CD4-positive, alpha-beta T cell (primary cell): ENCODE measurements at regions not wholly inside any gene's neighbourhood (a gene's known extent, or its start where the extent isn't known, plus 50 kb on each side); places are given as distances from the start of the nearest gene placed in this dataset.
"Not testable (repeated sequence)": the region's sequence is repeated elsewhere in the genome, so short reads cannot be mapped to it uniquely, and the experiment has no call there.

Experiments used
- ATAC-seq: fragments of 200-7000 bp; cut with Tn5 transposase; one replicate; pipeline ENCODE4 v1.10.0; 2022; ENCODE audit warnings: mild to moderate bottlenecking; ENCODE audit not compliant: poor library complexity
- CTCF ChIA-PET: fragments of 350-600 bp; sonication (Branson Sonifier 250); formaldehyde crosslinking; loops from one replicate; lab custom pipeline; 2021; ENCODE audit warnings: antibody characterized with exemption, inconsistent platforms; lab: Charles Lee
- POLR2A ChIA-PET: fragments of 350-600 bp; sonication (Branson Sonifier 250); formaldehyde crosslinking; loops from one replicate; lab custom pipeline; 2021; ENCODE audit warnings: antibody characterized with exemption, inconsistent platforms; lab: Charles Lee
- DNase-seq, 14 experiments: peaks; one replicate each; pipeline ENCODE4 v3.0.0-alpha.2; 2013 to 2020; ENCODE audit warnings: mixed read lengths in 2 of 14
- H3K27ac ChIP-seq, 2 donors: one replicate each; pipeline versions ENCODE4 v1.5.1 to v1.7.0; 2013; ENCODE audit warnings: low read length in 2 of 2, low read depth in 1 of 2, mild to moderate bottlenecking in 1 of 2
- H3K27me3 ChIP-seq, 2 experiments: 1 replicate in 1 of 2; 2 replicates in 1 of 2; pipeline versions ENCODE4 v1.6.1 to v1.7.0; 2013; ENCODE audit warnings: low read length in 2 of 2, control low read depth in 1 of 2, mild to moderate bottlenecking in 1 of 2, moderate library complexity in 1 of 2; ENCODE audit not compliant: insufficient read depth in 2 of 2, control insufficient read depth in 1 of 2
- H3K36me3 ChIP-seq: one replicate; pipeline ENCODE4 v1.6.1; 2013; ENCODE audit warnings: low read length, control low read depth; ENCODE audit not compliant: insufficient read depth
- H3K4me1 ChIP-seq: one replicate; pipeline ENCODE4 v1.6.1; 2013; ENCODE audit warnings: low read length, control low read depth; ENCODE audit not compliant: insufficient read depth
- H3K4me3 ChIP-seq: one replicate; pipeline ENCODE4 v1.5.1; 2013; ENCODE audit warnings: mild to moderate bottlenecking, low read length, moderate library complexity
- H3K9me3 ChIP-seq, 2 experiments: 1 replicate in 1 of 2; 2 replicates in 1 of 2; pipeline versions ENCODE4 v1.6.1 to v1.7.0; 2013; ENCODE audit warnings: low read length in 2 of 2, mild to moderate bottlenecking in 2 of 2, control low read depth in 1 of 2, moderate library complexity in 1 of 2; ENCODE audit not compliant: control insufficient read depth in 1 of 2, insufficient read depth in 1 of 2
- H3K27ac Mint-ChIP-seq: one replicate; pipeline ENCODE4 v1.8.0; 2020; ENCODE audit warnings: mixed read lengths
- H3K27me3 Mint-ChIP-seq: one replicate; pipeline ENCODE4 v1.8.0; 2021; ENCODE audit warnings: mixed read lengths
- H3K36me3 Mint-ChIP-seq: one replicate; pipeline ENCODE4 v1.8.0; 2021; ENCODE audit warnings: low read depth, mixed read lengths
- H3K4me1 Mint-ChIP-seq: one replicate; pipeline ENCODE4 v1.8.0; 2021; ENCODE audit warnings: low read depth, mixed read lengths
- H3K4me3 Mint-ChIP-seq: one replicate; pipeline ENCODE4 v1.8.0; 2020; ENCODE audit warnings: mild to moderate bottlenecking, mixed read lengths
- H3K9me3 Mint-ChIP-seq: one replicate; pipeline ENCODE4 v1.8.0; 2020; ENCODE audit warnings: mixed read lengths
- intact Hi-C, 2 experiments: fragments of 100-400 bp; cut with DNase I in 1 of 2; cut with micrococcal nuclease in 1 of 2; formaldehyde crosslinking; loops; one replicate each; pipeline versions ENCODE4 v1.15.1 to v1.9.0; 2023 to 2025; cut with DNase I, micrococcal nuclease
- TF ChIP-seq, protein P1 (sequence below): fragments of 200-600 bp; IDR thresholded peaks from one replicate; pipeline ENCODE4 v1.8.0; 2022; ENCODE audit warnings: antibody characterized with exemption, mild to moderate bottlenecking

DNA sequence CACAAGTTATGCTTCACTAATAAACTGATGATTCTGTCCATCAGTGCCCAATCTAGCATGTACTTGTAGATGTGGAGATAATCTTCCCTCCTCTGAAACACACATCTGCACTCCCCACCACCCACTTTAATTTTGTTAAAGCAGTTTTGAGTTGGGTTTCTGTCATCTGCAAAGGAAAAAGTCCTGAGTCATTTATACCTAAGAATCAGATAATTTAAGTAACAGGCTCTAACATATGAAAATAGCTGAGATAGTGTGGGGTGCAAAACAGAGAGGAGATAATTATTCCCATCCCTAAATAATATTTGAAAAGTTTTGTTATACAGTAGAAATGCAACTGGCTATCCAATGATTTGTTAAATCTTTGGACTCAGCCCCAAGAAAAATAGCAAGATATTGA is 67.7 kb upstream of the ALOX12 start:
- no peaks in the 10 kb centered on the region for H3K27me3 ChIP-seq
- H3K4me3 Mint-ChIP-seq, result no peak overlapping the region
- CTCF ChIA-PET, result interaction anchor here (0.9 kb wide), 1 partner anchor 76 kb away, joined by 3 read pairs; no protein-coding TSS in a partner anchor
- no peak for ATAC-seq
- POLR2A ChIA-PET, result no interaction called here
- intact Hi-C loops, result no loop called here
- H3K36me3 ChIP-seq, result no peaks in the 10 kb centered on the region
- H3K27me3 Mint-ChIP-seq, result no peaks in the 10 kb centered on the region
- no peaks in the 10 kb centered on the region for H3K9me3 Mint-ChIP-seq
- TF ChIP-seq, protein P1, sequence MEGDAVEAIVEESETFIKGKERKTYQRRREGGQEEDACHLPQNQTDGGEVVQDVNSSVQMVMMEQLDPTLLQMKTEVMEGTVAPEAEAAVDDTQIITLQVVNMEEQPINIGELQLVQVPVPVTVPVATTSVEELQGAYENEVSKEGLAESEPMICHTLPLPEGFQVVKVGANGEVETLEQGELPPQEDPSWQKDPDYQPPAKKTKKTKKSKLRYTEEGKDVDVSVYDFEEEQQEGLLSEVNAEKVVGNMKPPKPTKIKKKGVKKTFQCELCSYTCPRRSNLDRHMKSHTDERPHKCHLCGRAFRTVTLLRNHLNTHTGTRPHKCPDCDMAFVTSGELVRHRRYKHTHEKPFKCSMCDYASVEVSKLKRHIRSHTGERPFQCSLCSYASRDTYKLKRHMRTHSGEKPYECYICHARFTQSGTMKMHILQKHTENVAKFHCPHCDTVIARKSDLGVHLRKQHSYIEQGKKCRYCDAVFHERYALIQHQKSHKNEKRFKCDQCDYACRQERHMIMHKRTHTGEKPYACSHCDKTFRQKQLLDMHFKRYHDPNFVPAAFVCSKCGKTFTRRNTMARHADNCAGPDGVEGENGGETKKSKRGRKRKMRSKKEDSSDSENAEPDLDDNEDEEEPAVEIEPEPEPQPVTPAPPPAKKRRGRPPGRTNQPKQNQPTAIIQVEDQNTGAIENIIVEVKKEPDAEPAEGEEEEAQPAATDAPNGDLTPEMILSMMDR, result no peak
- no peak overlapping the region for H3K4me3 ChIP-seq
- DNase-seq, result no peak
- no peaks in the 10 kb centered on the region for H3K9me3 ChIP-seq
- no peaks in the 10 kb centered on the region for H3K36me3 Mint-ChIP-seq
- H3K27ac ChIP-seq, result no peak overlapping the region
- H3K4me1 Mint-ChIP-seq, result peaks cover 16% of the 10 kb centered on the region
- H3K27ac Mint-ChIP-seq, result no peak overlapping the region
- H3K4me1 ChIP-seq, result peaks cover 10% of the 10 kb centered on the region

DNA sequence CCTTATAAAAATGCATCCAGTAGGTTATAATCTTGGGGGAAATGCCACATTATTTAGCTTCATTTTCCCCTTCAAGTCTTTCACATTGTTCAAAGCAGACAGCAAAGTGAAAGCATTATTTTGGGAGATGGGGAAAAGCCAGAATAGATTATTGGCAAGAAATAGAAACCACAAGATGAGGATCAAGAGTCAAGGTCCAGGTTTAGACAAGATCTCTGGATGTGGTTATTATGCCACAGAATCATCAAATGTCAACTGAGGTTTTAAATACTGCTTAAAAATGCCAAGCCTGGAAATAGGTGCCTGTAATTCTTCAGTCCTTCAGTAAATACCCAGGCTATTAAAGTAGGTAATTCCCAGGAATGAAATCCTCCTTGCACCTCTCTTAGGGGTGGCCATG is 65.1 kb upstream of the ALOX12 start:
- H3K4me1 ChIP-seq, result no peaks in the 10 kb centered on the region
- no peaks in the 10 kb centered on the region for H3K36me3 ChIP-seq
- H3K9me3 Mint-ChIP-seq, result no peaks in the 10 kb centered on the region
- no peaks in the 10 kb centered on the region for H3K36me3 Mint-ChIP-seq
- TF ChIP-seq, protein P1, result no peak
- ATAC-seq (no peak), DNase-seq (no peak)
- H3K4me3 ChIP-seq, result no peak overlapping the region
- H3K4me3 Mint-ChIP-seq, result no peak overlapping the region
- H3K27ac Mint-ChIP-seq, result no peak overlapping the region
- no peaks in the 10 kb centered on the region for H3K27me3 Mint-ChIP-seq
- CTCF ChIA-PET, result interaction anchor here (1.0 kb wide), 1 partner anchor 20 kb away, joined by 3 read pairs; no protein-coding TSS in a partner anchor
- intact Hi-C loops, result no loop called here
- H3K4me1 Mint-ChIP-seq, result no peaks in the 10 kb centered on the region
- POLR2A ChIA-PET, result no interaction called here
- H3K9me3 ChIP-seq, result no peaks in the 10 kb centered on the region
- H3K27me3 ChIP-seq, result no peaks in the 10 kb centered on the region
- H3K27ac ChIP-seq, result no peak overlapping the region

DNA sequence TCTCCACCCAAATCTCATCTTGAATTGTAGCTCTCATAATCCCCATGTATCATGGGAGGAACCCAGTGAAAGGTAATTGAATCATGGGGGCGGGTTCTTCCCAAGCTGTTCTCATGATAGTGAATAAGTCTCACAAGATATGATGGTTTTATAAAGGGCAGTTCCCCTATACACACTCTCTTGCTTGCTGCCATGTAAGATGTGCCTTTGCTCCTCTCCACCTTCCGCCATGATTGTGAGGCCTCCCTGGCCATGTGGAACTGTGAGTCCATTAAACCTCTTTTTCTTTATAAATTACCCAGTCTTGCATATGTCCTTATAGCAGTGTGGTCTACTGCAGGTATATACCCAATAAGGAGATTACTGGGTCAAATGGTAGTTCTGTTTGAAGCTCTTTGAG is 61.3 kb upstream of the ALOX12 start:
- H3K9me3 Mint-ChIP-seq, H3K4me3 Mint-ChIP-seq, H3K27me3 ChIP-seq, H3K4me1 ChIP-seq, H3K9me3 ChIP-seq, ATAC-seq, H3K4me3 ChIP-seq, intact Hi-C loops, H3K36me3 ChIP-seq, CTCF ChIA-PET, H3K27ac Mint-ChIP-seq, H3K27ac ChIP-seq, DNase-seq, H3K27me3 Mint-ChIP-seq, H3K36me3 Mint-ChIP-seq: not testable (repeated sequence)
- POLR2A ChIA-PET, result interaction anchor here (0.6 kb wide), 1 partner anchor 32 kb away, joined by 3 read pairs; no protein-coding TSS in a partner anchor
- peaks cover 12% of the 10 kb centered on the region for H3K4me1 Mint-ChIP-seq

DNA sequence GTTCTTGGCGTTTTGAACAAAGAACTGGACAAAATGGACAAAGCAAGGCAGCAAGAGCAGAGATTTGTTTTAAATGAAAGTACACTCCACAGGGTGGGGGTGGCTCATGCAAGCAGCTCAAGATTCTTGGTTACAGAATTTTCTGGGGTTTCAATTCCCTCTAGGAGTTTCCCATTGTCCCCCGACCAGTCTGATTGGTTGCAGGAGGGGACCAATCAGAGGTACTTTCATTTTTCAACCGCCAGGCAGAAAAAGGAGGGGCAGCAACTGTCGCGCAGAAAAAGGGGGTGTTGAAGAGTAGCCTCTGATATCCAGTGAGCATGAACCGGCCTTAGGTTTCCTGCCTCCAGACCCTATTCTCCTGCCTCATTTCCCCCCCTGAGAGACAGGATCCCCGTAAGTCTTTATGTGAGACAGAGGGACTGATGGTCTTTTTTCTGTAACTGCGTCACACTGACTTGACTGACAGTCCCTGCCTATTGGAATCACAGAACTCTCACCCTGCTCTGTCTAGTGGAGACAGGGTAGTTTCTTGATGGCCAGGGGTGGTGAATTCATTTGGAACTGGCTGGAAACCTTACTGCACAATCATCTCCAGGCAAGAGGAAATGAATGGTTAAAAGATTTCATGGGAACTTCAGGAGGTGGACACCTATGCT is 59.4 kb upstream of the ALOX12 start:
- Histone ChIP-seq H3K27me3 (no peaks in the 10 kb centered on the region), H3K36me3 (no peaks in the 10 kb centered on the region), H3K4me1 (peaks cover 9% of the 10 kb centered on the region), H3K9me3 (no peaks in the 10 kb centered on the region), H3K27ac (peak overlapping the region in 1 of 2 donors; percentile 40), H3K4me3 (peak overlapping the region; percentile 37)
- Mint-ChIP-seq H3K27me3 (no peaks in the 10 kb centered on the region), H3K36me3 (no peaks in the 10 kb centered on the region), H3K4me1 (peaks cover 16% of the 10 kb centered on the region), H3K9me3 (no peaks in the 10 kb centered on the region), H3K4me3 (peak overlapping the region; percentile 40), H3K27ac (peak overlapping the region; percentile 83)
- intact Hi-C loops, result no loop called here
- ChIA-PET CTCF (no interaction called here), POLR2A (no interaction called here)
- DNase-seq, result peak in 4 of 14 experiments; percentile 20 to 57 (median 42)
- TF ChIP-seq, protein P1, result no peak
- ATAC-seq, result peak; percentile 75
